CD4-positive, alpha-beta T cell treated with Interleukin-4 for 4 hours (primary cell): ENCODE measurements at regions not wholly inside any gene's neighbourhood (a gene's known extent, or its start where the extent isn't known, plus 50 kb on each side); places are given as distances from the start of the nearest gene placed in this dataset.
A peak's percentile ranks its signal among the peaks of the same experiment; 100 is the strongest.

Source experiments
- DNase-seq: peaks from one replicate; pipeline ENCODE4 v3.0.0-alpha.2; 2020

- DNase-seq = no peak
Observed at GRCh38 chr2:48108455-48108854, 202.2 kb upstream of the FBXO11 start.

DNA sequence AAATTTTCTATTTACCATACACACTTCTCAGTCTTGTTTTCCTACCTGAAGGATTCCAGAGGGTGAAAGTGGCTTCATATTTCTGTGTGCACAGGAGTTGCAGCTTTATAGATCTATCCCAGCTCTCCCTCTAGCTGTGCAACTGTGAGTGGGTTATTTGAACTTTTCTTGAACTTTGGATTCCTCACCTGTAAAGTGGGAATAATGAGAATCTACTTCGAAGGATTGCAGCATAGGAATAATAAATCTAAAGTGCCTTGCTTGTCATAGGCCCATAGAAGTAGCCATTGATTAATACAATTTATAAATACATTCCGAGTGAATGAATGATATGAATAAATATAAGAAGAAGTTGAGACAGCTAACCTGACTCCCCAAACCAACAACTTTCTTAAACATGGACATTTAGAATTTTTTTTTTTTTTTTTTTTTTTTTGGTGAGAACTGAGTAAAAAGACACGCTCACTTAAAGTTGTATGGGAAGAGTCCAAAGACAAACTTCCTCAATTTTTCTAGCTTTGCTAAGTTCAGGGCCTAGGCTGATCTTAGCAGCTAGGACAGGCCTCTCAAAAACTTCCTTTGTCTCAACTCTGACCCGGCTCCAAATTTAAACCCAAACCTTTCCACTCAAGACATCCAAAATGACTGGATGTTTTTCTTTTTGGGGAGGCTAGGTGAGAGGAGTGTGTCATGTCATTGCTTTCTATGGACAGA is 203.3 kb upstream of the FBXO11 start:
- no peak for DNase-seq

GRCh38 chr2:48110492-48110891 is 204.0 kb upstream of the FOXN2 start:
- DNase-seq = no peak

DNA sequence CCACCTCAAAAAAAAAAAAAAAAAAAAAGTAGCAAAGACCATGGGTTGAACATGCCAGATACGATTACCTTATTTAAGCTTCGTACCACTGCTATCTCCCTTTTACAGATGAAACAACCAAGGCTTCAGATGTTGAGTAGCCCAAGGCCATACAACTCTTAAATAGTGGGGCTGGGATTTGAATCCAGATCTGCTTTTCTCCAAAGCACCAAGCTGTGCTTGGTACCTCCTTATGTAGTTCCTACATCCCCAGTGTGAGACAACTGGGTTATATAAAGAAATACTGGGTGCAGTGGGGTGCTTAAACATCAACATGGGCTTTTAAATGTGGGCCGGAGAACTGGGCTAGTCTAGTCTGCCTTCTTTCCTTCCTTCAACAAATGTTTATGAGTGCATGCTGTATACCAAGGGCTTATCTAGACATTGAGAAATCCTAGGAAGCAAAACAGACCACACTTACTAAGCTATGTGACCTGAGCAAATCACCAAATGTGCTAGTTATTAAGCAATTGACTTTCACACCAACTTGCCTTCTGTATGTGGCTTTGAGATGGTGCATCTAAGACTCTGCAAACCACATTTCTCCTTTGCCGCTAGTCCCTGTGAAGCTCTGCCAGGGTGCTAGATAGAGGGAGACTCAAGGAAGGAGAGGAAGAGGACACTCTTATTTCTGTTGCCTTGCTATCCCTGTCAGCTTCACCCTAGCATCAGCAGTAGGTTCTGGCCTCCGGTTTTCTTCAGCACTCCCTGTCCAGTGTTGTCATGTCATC is 201.4 kb upstream of the FOXN2 start:
- DNase-seq = no peak

GRCh38 chr2:48113767-48114166 is 200.7 kb upstream of the FOXN2 start:
- DNase-seq = no peak

- DNase-seq = peak; percentile 56
Observed at GRCh38 chr2:48114256-48114655, 200.2 kb upstream of the FOXN2 start.

DNA sequence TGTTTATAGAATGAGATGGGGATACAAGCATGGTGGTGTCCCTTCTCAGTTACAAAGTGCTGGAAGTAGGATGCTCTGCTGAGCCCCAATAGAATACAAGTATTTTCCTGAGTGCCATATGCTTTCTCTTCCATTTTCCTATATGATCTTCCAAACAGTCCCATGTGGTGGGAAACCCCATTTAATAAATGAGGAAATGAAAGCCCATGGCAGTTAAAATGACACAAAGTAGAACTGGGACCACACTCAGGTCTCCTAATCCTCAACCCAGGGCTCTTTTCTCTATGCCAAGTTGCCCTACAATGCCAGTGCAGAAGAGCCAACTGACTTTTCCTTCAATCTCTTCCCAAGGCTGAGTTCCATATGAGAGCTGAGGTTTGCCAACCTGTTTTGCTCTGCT is 198.0 kb upstream of the FOXN2 start:
- no peak for DNase-seq

DNA sequence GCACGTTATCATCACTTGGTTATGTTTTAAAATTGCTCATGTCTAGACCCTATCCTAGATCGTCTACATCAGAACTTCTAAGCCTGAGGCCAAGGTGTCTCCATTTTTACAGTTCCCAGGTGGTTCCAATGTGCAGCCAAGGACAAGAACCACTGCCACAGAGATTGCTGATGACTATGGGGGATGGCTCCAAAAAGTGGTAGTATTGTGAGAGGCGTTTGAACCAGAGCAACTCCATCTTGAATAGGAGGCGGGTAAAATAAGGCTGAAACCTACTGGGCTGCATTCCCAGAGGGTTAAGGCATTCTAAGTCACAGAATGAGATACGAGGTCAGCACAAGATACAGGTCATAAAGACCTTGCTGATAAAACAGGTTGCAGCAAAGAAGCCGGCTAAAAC is 195.6 kb upstream of the FOXN2 start:
- no peak for DNase-seq

DNA sequence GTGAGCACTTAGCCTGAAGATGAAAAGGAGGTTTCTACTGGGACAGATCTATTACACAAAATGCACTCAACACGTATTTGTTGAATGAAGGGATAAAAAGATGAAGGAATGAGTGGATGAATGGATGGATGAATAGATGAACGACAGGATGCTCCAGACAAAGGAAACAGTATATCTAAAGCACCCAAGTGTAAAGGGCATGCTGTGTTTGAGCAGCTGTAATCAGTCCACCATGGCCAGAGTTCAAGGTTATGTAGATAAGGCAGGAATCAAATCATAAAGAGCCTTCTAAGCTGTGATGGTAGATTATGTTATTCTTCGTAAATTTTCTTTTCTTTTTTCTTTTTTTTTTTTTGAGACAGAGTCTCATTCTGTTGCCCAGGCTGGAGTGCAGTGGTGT is 194.4 kb upstream of the FOXN2 start:
- DNase-seq = no peak

- DNase-seq = peak; percentile 20
Observed at GRCh38 chr2:48120759-48121242, 193.7 kb upstream of the FOXN2 start.

- no peak for DNase-seq
Observed at GRCh38 chr2:48122166-48122565, 192.3 kb upstream of the FOXN2 start.

- DNase-seq = no peak
Observed at GRCh38 chr2:48124592-48124991, 189.9 kb upstream of the FOXN2 start.

DNA sequence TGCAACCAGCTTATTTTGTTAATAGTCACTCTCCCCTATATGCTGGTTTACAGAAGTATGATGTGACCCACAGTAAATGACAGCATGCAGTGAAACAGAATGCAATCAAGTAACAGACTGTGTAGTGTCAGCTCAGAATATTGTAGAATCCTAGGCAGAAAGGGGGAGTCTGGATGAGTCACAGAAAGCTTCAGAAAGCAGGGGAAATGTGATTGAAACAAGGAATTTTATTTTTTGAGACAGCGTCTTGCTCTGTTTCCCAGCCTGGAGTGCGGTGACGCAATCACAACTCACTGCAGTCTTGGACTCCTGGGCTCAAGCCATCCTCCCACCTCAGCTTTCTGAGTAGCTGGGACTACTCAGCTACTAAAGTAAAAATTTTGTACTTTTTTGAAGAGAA is 188.3 kb upstream of the FOXN2 start:
- DNase-seq = no peak

GRCh38 chr2:48127612-48128191 is 186.8 kb upstream of the FOXN2 start:
- no peak for DNase-seq

- no peak for DNase-seq
Observed at GRCh38 chr2:48129293-48129950, 185.1 kb upstream of the FOXN2 start.

DNA sequence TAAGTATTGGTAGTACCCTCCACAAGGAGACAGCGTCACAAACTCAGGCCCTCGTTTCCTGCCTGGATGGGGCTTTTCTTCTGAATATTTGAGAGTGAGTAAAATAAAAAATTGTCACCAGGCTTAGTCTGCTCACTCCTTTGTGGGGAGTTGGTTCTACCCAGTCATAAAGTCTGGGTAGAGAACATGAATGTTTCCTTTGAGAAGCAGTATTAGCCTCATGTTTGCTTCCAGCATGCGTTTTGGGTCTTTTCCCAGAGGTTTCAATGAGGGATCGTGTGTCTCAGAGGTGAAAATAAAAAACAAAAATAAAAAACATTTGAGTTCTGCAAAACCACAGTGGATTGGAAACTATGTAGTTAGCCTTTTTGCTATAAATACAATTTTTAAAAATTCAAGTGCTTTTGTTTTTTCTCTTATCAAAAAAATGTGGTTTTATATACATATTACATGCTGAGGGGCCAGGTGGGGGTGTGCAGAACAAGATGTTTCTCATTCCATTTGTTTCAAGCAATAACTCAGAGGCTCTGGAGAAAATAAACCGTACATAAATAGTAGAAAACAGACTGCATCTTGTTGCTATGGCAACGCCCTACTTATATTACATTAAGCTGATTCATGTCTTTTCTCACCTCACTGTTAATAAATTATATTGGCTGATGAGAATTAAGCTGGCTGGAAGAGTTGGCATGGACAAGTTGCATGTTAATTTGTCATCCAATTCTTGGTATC is 182.8 kb upstream of the FOXN2 start:
- peak; percentile 63 for DNase-seq

GRCh38 chr2:48132271-48132625 is 182.2 kb upstream of the FOXN2 start:
- no peak for DNase-seq

GRCh38 chr2:48134704-48135103 is 179.8 kb upstream of the FOXN2 start:
- DNase-seq = no peak

- DNase-seq = no peak
Observed at GRCh38 chr2:48135797-48136196, 178.7 kb upstream of the FOXN2 start.

- DNase-seq = no peak
Observed at GRCh38 chr2:48137829-48138228, 176.7 kb upstream of the FOXN2 start.

DNA sequence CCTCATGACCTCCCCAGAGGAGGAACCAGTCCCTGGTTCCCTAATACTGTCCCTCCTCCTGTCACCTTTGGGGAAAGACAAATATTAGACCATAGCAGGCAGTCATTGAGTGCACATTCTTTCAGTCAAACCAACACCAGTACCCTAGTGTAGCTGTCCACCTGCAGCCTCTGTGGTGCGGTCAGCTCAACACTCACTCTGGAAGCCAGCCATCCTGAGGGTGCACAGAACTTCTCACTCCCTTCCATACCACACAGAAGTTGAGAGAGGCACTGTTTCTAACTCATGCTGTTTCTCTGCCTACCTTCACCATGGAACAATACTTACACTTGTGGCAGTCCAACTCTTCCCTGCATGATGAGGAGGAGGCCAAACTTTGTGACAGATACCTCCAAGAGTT is 175.6 kb upstream of the FOXN2 start:
- DNase-seq = no peak

- no peak for DNase-seq
Observed at GRCh38 chr2:48140586-48140985, 173.9 kb upstream of the FOXN2 start.

- peak; percentile 17 for DNase-seq
Observed at GRCh38 chr2:48144777-48145176, 169.7 kb upstream of the FOXN2 start.
